ENCODE measurements at regions not wholly inside any gene's neighbourhood (a gene's known extent, or its start where the extent isn't known, plus 50 kb on each side); places are given as distances from the start of the nearest gene placed in this dataset.

- TF ChIP-seq CTCF (IDR thresholded peaks at IDR 0.05) (no peak), POLR2A (IDR thresholded peaks at IDR 0.05; ENCODE audit: low read depth) (no peak), POLR2AphosphoS5 (IDR thresholded peaks at IDR 0.05) (no peak), EP300 (IDR thresholded peaks at IDR 0.05) (no peak)
These were observed 124.7 kb upstream of the RBMS3 start for GRCh38 chr3:29156086-29156715.

Measured in esophagus muscularis mucosa (tissue), 4 donors.